HG03460 (cell line): ENCODE measurements at regions not wholly inside any gene's neighbourhood (a gene's known extent, or its start where the extent isn't known, plus 50 kb on each side); places are given as distances from the start of the nearest gene placed in this dataset.
"Not testable (repeated sequence)": the region's sequence is repeated elsewhere in the genome, so short reads cannot be mapped to it uniquely, and the experiment has no call there.

Experiments used
- ATAC-seq: cut with Tn5 transposase; IDR thresholded peaks from one replicate; pipeline ENCODE4 v1.9.1; 2021; ENCODE audit not compliant: unreplicated experiment

DNA sequence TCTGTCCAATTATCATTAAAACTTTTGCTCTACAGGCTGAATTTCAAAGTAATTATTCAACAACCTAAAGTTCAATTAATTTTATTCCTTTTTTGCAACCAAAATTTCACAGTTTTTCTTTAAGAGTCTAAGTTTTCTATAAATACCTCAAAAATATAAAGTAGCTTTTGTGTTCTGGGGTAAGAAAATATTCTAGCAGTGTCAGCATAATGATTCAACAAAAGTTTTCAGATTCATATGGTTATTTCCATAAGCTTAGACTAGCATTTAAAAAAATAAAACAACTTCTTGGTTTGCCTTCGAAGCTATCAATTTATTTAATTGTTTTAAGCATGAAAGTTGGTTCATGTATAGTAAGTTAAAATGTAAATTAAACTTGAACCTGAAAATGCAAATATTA lies 1962.3 kb upstream of the CDH6 start:
- ATAC-seq = no peak

DNA sequence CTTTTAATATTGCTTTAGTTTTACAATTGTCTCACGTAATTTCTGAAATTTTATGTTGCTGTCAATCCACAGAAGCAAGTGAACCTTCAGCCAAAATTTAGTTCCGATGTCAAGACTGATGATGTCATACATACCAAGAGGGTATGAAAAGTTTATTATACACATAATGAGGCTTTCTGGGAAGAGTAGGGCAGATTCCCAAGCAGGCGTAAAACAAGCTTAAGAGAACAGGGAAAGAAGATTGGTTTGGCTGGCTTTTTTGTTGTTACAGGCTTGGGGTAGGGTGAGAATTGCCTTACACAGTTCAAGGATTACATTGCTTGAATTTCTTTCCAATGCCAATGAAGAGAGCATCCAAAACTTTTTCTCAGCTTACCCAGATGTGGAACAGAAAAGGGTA lies 1962.9 kb upstream of the CDH6 start:
- no peak for ATAC-seq

- no peak for ATAC-seq
These were observed 1964.0 kb upstream of the CDH6 start for GRCh38 chr5:29229461-29229860.

- no peak for ATAC-seq
These were observed 1975.3 kb upstream of the CDH6 start for GRCh38 chr5:29218138-29218537.

GRCh38 chr5:29214839-29215238 lies 1978.6 kb upstream of the CDH6 start:
- ATAC-seq = no peak

GRCh38 chr5:29213475-29213874 lies 1980.0 kb upstream of the CDH6 start:
- no peak for ATAC-seq

GRCh38 chr5:29208024-29208423 lies 1985.5 kb upstream of the CDH6 start:
- ATAC-seq = no peak

DNA sequence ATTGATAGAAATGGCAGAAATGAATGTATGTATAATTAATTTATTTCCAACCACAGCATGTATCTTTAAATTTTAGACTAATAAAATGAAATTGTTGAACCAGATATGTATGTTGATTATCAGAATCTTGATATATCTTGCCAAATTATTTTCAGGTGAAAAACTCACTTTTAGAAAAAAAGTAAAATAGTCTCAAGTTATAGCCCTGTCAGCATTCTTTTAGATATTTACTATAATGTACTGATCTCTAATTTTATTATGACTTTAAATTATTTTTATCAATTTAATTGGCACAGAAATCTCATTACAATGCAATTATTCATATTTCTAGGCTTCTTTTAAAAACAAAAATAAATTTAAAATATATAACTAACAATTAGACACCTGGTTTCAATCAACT lies 1990.4 kb upstream of the CDH6 start:
- ATAC-seq = no peak

- ATAC-seq = no peak
These were observed 1995.6 kb upstream of the CDH6 start for GRCh38 chr5:29197631-29198454.

- ATAC-seq = no peak
These were observed 1999.5 kb upstream of the CDH6 start for GRCh38 chr5:29193972-29194371.

- ATAC-seq = not testable (repeated sequence)
These were observed 2002.0 kb upstream of the CDH6 start for GRCh38 chr5:29191269-29192048.

- not testable (repeated sequence) for ATAC-seq
These were observed 2003.1 kb upstream of the CDH6 start for GRCh38 chr5:29190398-29190797.

GRCh38 chr5:29186380-29186779 lies 2007.1 kb upstream of the CDH6 start:
- not testable (repeated sequence) for ATAC-seq

GRCh38 chr5:29185558-29185957 lies 2007.9 kb upstream of the CDH6 start:
- ATAC-seq = no peak

- ATAC-seq = no peak
These were observed 2017.7 kb upstream of the CDH6 start for GRCh38 chr5:29175774-29176173.

- no peak for ATAC-seq
These were observed 2022.9 kb upstream of the CDH6 start for GRCh38 chr5:29170599-29170998.

- no peak for ATAC-seq
These were observed 2023.6 kb upstream of the CDH6 start for GRCh38 chr5:29169886-29170285.

- no peak for ATAC-seq
These were observed 2031.2 kb upstream of the CDH6 start for GRCh38 chr5:29162297-29162696.

DNA sequence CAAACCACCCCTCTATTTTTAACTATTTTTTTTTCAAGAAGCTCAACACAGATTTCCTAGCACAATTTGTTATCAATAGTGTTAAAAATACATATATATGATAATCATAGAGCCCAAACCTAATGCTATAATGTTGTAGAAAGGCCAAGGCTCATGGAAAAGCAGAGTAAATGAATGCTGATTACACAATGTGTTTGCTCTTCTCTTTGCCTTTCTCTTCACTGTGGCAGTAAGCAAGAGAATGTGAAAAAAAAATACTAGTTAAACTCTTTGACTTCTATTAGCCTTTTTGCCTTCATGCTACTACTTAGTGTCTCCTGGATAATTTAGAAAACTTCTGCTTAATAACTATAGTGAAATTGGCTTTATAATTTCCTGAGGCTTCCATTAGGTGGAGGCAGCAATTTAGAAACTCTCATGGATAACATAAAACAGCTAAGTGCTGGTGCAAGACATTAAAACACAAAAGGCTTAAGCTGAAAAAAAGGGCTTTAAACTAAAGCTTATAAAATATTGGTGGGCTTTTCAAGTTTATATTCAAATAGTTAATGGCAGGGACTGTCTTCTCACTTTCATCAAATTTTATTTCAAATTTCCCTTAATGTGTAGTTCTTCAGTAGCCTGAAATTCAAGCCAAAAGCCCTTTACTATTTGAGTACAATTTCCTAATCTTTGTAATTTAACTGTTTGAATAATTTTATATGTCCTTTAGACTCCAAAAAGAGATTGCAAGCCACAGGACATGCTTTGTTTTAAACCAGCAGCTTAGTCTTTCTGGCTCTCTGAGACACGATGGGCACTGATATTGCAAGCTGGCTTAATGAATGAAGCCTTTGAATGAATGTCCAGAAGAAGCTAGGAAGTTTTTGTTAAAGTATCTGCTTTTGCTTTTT lies 2031.8 kb upstream of the CDH6 start:
- no peak for ATAC-seq

DNA sequence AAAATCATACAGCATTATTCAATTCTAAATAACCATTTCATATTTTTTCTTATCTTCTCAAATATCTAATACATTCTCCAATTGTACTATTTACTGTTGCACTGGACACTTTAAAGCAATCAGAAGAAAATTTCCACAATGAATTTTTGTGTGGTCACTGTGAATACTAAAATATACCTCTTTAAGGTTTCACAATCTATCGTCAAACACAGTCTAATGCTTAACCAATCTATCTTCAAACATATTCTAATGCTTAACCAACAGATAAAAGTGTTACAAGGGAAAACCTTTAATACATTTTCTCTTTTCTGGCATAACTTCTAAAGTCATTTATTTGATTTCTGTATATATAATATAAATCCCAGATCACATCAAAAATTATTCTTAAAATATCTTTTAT lies 2035.5 kb upstream of the CDH6 start:
- ATAC-seq = no peak

GRCh38 chr5:29150840-29151239 lies 2042.6 kb upstream of the CDH6 start:
- ATAC-seq = no peak
